Fibroblast of skin of left quadriceps (primary cell): ENCODE measurements at regions not wholly inside any gene's neighbourhood (a gene's known extent, or its start where the extent isn't known, plus 50 kb on each side); places are given as distances from the start of the nearest gene placed in this dataset.
"Not testable (repeated sequence)": the region's sequence is repeated elsewhere in the genome, so short reads cannot be mapped to it uniquely, and the experiment has no call there.

Experiments used
- DNase-seq, 2 experiments: peaks; one replicate each; pipeline ENCODE4 v3.0.0-alpha.2; 2013; ENCODE audit warnings: low read depth in 2 of 2

DNA sequence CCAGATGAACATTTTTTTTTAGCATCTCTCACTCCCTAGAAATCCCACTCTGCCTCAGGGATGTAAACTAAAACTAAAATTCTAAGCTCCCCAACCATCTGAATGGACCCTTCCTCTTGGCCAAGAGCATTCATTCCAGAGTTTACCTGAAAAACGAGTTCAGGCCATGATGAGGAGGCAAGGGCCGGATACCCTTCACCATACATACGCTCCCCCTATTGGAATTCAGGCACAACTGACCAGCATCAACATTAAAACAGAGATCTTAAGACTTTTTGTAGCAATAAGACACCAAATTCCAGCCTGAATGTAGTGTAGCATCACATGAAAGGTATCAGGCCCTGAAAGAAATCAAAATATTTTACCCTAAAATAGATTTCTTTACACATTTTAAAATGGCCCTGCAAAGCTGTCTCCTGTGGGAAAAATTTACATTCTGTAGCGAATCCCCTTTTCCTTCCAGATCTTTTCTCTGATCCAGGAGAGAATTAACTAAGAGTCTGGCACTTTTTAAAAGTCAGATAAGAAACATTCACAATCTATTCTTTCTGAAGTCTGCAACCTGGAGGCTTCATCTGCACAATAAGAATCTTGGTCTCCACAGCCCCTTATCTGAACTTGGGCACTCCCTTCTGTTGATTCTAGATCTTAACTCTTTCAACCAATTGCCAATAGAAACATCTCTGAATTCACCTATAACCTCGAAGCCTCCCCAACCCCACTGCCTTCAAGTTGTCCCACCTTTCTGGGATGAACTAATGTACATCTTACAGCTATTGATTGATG, 888.5 kb downstream of the UQCRFS1 start:
- DNase-seq = no peak

DNA sequence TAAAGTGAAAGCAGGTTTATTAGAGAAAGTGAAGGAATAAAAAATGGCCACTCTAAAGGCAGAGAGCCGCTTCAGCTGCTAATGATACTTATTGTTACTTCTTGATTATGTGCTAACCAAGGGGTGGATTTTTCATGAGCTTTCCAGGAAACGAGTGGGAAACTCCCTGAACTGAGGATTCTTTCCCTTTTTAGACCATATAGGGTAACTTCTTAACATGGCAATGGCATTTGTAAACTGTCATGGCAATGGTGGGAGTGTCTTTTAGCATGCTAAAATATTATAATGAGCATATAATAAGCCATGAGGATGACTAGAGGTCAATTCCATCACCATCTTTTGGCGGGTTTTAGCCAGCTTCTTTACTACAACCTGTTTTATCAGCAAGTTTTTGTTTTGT, 890.0 kb downstream of the UQCRFS1 start:
- DNase-seq = no peak

DNA sequence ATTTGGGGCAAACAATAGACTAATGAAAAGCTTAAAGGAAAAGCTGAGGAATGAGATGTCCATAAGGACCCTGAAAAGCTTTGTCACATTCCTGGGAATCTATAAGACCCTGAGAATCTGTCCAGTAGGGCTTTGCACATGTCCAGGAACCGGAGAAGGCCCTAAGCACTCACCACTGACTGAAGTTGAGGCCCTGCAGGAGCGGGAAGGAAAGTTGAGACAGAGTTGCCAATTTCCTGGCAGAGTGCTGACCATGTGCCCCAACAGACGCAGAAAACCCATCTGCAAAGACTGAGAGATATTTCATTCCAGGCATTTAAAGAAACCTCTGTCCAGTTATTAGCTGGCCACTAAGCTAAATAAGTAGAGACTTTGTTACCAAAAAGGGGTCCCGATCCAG, 890.5 kb downstream of the UQCRFS1 start:
- DNase-seq = no peak

DNA sequence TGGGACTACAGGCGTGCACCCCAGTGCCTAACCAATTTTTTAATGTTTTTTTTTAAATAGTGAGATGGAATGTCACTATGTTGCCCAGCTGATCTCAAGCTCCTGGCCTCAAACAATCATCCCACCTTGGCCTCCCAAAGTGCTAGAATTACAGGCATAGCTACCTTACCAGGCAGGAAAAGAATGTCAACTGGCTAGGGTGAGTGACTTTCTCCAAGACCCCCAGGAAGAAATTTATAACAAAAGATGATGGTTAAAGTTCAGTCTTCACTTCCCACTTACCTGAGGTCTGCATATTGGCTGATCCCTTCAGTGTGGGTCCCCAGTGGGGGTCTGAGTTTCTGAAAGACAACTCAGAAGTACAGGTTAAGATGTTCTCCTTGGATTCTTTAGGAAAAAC, 893.0 kb downstream of the UQCRFS1 start:
- no peak for DNase-seq

DNA sequence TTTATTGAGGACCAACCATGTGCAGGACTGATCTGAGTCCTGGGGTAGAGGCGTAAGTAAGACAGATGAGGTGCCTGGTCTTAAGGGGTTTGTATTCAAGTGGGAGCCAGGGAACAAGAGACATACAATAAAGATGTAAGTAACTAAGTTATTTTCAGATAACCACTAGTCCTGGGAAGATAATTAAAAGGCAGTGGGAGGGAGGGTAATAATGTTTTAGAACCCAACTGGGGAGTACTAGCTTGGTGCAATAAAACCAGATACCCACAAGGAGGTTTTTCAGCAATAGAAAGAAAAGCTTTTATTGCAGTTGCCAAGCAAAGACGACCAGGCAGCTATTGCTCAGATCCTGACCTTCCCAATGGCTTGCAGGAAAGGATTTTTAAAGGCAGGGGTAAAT, 893.7 kb downstream of the UQCRFS1 start:
- no peak for DNase-seq

DNA sequence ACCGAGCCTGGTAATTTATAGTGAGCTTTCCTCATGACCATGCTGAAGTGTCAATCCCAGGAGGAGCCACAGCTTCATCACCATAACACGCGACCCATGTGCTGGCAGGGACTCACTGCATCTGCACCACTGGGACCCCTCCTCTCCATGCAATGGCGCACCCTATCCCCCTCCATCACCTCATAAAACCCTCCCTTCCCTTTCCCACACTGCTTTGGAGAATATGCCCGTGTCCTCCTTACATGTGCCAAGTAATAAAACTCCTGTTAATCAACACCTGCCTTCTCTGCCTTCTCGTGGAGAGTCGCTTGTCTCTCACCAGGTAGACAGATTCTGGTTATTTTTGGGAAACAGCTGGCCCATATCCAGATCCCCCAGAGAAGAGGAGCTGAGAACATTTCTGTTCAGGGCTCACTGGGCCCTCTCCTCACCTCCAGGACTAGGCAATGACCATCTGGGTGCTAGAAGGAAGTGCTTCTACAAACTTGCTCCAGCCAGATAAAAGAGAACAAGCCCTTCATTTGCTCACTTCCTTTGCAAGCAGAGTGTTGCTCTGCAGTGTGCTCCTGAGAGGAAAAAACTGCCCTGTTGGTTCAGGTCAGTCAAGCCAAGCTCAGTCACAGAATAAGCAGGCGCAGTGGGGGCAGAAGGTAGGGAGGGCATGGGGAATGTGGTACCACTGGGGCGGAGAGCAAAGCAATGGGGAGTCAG, 894.3 kb downstream of the UQCRFS1 start:
- no peak for DNase-seq

DNA sequence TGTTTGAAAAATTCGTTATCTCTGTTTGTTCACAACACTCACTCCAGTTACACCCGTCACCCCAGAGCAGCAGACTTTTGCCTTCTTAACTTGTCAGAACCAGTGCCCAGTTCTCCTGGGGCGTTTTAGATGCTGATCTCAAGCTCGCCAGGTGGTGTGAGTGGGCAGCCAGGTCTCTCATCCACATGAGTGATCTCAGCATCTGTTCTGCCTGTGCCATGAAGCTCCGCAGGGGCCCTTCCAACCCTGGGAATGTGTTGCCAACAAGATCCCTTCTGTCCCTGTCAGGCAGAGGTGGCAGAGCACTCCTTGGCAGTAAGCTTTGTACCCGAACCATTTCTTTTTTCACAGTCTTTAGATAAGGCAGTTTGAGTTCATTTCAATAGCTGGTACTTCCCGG, 896.5 kb downstream of the UQCRFS1 start:
- no peak for DNase-seq

DNA sequence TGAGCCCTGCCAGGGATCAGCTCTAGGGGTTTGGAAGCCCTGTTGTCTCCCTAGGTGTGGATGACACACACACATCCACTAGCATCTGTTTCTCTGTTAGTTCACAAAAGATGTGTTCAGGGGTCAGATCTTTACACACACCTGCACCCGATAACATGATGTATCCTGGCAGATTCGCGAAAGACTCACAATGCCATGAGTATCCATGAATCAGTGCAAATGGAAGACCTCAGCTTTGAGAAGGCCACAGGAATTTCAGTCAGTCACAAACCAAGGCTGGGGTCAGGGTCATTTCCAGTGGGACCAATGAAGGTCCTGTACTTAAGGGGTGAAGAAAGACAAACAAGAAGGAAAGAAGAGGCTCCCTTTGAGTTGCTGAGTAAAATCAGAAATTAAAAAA, 898.2 kb downstream of the UQCRFS1 start:
- no peak for DNase-seq

DNA sequence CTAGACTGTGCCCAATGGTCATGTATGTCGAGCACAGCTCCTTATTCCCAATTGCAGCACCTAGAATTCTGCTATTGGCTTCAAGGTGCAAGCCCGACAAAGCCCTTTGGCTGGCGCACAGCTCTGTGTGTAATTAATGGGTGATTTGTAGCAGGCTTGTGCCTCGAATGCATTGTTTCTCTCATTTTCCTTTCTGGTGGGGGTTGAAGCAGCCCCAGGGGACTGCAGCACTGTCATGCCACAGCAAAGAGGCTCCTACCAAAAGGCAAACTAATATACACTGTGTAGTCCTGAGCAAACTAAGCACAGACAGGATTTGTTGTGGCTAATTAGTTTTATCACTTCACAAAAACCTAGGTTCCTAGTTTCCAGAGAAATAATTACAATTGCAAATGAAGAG, 898.7 kb downstream of the UQCRFS1 start:
- DNase-seq = no peak

DNA sequence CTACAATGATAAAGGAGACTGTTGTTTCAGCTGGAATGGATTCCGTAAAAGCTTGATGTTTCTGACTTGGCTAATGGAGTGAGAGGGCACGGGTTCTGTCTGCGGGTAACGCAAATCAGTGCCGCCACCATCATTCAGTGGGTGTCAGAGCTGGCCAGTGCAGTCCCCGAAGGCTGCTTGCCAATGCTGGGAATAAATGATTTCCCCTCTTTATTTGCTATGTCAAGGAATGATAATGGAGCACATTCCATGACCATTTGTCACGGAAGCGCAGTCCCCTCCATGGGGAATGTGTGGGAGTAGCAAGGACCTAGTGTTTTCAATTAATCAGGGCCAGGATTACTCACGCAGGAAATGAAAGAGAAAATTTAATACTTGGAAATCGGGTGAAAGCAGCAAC, 899.3 kb downstream of the UQCRFS1 start:
- DNase-seq = peak; percentile 91

DNA sequence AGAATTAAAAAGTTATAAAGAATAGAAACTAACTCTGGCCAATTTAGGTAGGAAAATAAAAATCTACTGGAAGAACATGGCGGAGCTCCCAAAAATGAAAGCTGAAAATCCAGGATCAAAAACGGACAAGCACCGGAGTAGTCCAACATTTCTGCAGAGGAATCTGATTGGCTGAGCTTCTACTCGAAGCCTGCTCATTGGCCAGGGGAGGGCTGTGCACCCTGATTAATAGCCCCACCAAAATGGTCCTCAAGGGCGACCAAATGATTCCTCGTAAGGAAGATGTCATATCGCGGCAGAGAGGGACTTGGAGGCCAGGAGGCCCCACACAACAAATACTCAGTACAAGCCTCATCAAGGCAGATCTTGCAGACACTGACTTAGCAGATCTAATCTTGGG, 900.7 kb downstream of the UQCRFS1 start:
- no peak for DNase-seq

DNA sequence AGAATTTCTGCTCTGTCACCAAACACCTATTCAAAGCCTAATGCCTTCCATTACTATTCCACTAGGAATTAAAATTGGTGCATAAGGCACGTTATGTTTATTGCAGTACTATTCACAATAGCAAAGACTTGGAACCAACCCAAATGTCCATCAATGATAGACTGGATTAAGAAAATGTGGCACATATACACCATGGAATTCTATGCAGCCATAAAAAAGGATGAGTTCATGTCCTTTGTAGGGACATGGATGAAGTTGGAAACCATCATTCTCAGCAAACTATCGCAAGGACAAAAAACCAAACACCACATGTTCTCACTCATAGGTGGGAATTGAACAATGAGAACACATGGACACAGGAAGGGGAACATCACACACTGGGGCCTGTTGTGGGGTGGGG, 902.1 kb downstream of the UQCRFS1 start:
- not testable (repeated sequence) for DNase-seq

DNA sequence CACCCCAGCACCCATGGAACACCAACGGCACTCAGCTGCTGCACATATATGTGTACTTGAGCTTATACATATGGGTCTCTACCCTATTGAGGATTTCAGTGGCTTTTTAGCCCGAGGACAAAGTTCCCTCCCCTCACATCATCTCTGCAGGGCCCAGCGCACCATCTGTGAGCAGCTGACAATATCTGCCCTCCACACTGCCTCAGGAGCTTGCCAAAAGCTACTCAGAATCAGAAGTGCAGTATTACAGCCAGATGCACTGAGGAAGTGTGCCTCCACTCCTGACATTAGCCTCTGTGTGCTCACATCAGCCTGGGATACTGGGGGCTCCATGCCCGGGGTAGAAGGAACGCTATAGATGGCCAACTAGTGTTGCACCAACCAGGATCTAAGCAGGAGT, 903.9 kb downstream of the UQCRFS1 start:
- DNase-seq = no peak

DNA sequence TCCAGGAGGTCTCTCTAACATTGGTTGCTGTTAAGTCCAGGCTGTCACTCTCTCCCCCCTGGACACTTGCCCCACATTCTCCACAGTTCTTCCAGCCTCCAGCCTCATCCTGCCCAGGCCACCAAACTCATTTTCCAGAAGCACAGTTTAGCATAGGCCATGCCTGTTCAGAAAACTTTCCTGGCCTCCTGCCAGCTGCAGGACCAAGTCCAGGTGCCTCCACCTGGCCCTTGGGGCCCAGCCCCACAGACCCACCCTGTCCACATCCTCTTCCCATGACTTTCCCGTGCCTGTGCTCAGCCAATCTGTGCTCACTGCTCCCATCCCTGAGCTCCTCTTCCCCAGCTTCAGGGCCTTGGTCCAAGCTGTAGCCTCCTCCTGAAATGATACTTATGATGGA, 905.0 kb downstream of the UQCRFS1 start:
- DNase-seq = no peak

DNA sequence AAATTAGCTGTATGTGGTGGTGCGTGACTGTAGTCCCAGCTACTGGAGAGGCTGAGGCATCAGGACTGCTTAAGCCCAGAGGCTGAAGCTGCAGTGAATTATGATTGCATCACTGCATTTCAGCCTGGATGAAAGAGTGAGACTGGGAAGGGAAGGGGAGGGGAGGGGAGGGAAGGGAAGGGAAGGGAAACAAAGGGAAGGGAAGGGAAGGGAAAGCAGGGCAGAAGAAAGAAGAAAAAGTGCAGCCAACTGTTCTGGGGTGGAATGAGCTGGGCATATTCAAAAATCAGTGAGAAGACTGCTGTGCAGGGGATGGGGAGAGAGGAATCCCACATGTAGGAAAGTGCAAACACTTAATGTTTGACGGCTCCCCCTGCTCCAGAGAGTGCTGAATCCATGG, 905.5 kb downstream of the UQCRFS1 start:
- DNase-seq = peak; percentile 66 to 67

DNA sequence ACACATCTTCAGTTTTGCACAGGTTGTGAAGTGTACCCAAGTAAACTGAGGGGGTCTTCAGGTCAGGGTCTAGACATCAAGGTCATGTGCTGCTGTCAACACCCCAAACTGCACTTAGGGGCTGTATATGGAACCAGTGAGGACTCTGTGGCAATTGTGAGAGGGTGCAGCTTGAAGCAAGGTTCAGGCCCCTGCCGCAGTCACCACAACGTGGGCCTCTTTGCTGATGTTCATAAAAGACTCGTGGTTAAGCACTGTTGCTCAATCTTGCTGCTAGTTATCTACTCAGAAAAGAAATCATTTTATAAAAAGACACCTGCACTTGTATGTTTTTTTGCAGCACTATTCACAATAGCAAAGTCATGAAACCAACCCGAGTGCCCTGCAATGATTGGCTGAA, 907.4 kb downstream of the UQCRFS1 start:
- DNase-seq = no peak

DNA sequence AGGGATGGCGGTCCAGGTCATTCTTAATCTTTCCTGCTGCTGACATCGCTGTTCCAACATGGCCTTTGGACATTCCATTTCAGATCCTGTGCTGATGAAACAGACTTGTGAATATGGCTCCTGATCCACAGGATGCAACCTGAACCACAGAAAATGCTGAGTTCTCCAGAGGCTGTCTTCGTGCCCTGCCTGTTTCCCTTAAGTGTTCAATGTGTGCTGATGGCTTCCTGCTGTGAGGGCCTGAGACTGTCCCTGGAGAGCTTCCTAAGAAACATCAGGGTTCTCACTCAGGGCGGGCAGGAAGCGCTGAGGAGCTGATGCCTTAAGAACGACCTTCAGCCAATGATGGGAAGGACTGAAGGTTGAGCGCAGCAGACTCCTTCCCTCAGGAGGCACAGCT, 909.4 kb downstream of the UQCRFS1 start:
- no peak for DNase-seq

DNA sequence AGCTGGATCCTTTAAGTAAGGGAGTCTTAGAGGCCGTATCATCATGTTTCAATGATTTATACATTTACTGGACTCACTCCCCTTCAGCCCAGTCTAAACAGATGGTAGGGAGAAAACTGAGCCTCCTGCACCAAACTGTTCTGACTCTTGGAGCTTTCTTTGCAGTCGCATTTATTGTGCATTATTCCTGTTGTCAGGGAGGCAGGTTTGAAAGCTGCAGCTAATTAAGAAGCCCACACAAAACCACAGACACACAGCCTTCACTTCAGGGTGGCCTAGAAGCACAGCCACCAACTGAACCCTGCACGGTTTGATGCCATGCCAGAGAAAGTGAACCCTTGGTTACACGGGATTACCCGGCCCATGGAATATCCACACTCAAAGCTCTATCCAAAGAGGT, 911.0 kb downstream of the UQCRFS1 start:
- peak in 1 of 2 experiments; percentile 42 for DNase-seq

DNA sequence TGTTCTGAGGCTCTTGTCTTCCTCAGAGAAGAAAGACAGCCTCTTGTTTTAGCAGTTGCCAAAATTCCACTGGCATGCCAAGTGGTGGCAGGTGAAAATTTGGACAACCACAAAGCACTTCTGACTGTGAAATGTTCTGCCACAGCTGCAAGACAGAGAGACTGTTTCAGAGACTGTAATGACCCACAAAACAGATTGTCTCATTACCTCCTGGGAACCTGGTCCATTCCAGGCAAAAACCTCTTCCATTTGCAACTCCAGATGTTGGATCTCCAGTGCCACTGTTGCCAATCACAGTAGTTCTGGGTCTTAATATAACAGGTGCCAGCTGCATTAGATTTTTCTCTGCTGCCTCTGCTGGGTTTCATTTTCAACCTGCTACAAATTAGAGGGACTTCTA, 911.5 kb downstream of the UQCRFS1 start:
- DNase-seq = no peak

DNA sequence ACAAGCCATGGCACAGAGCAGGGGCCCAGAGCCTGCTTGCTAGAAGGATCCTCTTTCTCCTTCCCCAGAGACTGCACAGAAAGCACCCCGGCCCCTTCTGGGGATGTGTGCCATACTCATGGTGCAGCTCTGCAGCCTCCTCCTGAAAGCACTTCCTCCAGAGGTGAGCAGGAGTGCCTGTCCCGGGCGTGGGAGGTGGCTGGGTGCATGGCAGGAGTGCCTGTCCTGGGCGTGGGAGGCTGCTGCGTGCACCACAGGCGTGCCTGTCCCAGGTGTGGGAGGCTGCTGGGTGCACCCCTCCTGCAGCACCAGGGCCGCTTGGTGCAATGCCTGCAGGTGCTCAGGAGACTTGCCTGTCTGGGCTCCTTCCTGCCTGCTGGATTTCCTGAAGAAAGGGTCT, 913.3 kb downstream of the UQCRFS1 start:
- DNase-seq = no peak

DNA sequence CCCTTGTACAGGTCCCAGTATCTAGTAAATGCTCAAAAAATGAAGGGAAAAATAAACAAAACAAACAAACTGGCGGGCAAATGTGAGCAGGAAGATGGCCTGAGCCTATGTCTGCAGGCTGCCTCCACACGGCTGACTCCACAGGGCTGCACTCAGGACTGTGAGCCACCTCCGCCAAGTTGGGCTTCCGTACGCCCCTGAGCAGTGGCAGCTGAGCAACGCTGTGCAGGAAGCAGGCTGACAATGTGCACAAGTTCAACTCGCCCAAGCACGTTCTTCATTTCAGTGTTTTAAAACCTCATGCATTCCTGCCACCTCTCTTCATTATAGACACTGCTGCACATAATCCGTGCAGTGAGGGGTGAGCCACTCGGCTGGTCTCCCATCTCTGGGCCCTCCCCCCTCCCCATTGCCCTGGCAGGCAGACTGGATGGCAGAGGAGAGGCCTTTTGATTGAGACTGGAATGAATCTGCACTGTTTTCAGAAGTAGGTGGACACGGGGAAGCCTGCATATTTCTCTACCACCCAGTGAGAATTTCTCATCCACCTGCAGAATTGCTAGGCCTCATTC, 915.3 kb downstream of the UQCRFS1 start:
- DNase-seq = no peak

DNA sequence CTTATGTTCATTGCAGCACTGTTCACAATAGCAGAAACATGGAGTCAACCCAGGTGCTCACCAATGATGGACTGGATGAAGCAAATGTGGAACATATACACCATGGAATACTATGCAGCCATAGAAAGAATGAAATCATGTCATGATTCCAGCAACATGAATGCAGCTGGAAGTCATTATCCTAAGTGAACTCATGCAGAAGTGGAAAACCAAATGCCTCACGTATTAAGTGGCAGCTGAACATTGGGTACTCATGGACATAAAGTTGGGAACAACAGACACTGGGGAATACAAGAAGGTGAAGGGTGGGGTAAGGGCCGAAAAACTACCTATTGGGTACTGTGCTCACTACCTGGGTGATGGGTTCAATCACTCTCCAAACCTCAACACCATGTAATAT, 915.9 kb downstream of the UQCRFS1 start:
- DNase-seq = no peak

DNA sequence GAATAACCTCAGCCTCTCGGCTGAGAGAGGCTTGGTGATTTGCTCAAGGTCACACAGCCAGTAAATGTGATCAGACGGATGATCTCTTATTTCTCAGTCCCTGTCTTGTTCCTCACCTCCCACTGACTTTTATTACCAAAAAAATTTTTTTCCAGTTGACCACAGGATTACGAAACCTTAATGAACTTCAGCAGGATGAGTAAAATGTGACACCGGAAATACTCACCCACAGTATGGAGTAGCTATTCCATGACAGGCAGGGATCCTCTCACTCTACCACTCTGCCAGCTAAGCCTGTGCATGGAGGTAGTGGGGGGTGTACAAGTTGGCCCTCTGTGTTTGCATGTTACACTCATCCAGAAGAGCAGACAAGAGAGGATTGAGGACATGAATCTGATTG, 916.4 kb downstream of the UQCRFS1 start:
- DNase-seq = peak; percentile 65 to 73
